Fibroblast of skin of back (primary cell): ENCODE measurements at regions not wholly inside any gene's neighbourhood (a gene's known extent, or its start where the extent isn't known, plus 50 kb on each side); places are given as distances from the start of the nearest gene placed in this dataset.

Source experiments
- DNase-seq: peaks from one replicate; pipeline ENCODE4 v3.0.0-alpha.2; 2013

DNA sequence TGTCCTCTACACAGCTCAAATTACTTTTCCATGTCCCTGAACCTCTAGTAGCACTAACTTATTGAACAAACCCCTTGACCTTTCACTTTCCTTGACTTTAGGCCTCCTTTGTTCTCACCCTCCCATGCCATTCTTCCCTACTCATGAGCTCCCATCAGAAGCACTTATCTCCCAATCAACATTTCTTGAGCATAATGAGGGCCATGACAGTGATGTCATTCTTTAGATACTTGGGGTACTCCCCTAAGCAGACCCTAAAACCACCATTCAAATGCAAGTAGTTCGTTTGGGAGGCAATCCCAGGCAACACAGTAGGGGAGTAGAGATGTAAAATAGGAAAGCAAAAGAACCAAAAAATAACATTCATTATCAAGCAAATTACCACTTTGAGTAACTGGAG lies 115.9 kb upstream of the ARHGAP28 start:
- DNase-seq, result no peak

DNA sequence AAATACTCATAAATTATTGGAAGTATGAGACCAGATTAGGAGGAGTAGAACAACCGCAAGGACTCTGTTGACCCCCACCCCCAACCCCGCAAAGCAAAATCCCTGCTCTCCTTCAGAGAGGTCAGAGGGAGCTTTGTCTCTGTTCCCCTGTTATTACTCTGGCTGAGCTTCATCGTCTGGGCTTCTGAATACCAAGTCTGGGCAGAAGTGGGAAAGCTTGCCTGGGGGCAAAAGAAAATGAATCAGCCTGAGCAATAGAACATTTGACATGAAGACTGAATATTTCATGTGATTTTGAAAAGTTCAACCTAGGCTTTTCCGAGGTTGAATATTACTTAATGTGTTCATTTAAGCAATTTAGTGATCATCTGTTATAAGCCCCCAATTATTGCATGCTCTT lies 114.6 kb upstream of the ARHGAP28 start:
- no peak for DNase-seq

- DNase-seq, result no peak
Observed at GRCh38 chr18:6616981-6617380, 112.5 kb upstream of the ARHGAP28 start.

- no peak for DNase-seq
Observed at GRCh38 chr18:6621437-6621836, 108.1 kb upstream of the ARHGAP28 start.

DNA sequence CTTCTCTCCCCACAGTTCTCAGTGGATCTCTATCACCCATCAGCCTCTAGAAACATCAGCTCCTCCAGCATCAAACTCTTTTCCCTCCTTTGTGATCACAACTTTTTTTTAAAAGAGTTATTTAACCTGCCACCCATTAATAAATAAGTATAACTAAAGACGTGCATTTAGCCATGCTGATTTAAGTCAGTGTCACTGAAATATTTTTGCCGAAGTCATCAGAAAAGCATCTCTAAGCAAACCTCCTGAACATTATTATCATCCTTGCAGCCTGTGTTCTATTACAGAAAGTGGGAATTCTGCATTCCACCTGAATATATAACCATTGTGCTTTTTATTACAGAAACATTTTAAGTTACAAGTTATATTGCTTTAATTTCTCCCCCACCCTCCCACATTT lies 106.2 kb upstream of the ARHGAP28 start:
- DNase-seq, result no peak

GRCh38 chr18:6624271-6624660 lies 105.2 kb upstream of the ARHGAP28 start:
- DNase-seq, result peak; percentile 87

GRCh38 chr18:6624661-6625311 lies 104.7 kb upstream of the ARHGAP28 start:
- DNase-seq, result peak; percentile 82

GRCh38 chr18:6625481-6625880 lies 104.0 kb upstream of the ARHGAP28 start:
- no peak for DNase-seq

GRCh38 chr18:6626457-6626856 lies 103.1 kb upstream of the ARHGAP28 start:
- no peak for DNase-seq

DNA sequence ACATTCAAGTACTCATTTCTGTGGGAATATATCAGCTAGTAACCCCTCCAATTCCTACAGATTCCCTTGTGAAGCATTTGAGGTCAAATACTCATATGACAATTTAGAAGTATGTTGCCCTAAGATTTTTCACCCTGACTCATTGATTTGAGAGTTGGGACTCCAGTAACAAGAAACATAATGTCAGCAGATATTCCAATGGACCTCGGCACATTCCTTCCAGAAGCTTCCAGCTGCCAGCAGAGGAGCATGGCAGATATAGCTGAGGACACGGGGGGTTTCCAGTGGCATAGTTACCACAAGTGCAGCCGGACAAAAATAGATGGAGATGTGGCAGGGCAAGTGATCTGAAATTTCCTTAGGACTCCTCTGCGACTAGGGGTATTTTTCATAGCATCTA lies 101.9 kb upstream of the ARHGAP28 start:
- peak; percentile 92 for DNase-seq

DNA sequence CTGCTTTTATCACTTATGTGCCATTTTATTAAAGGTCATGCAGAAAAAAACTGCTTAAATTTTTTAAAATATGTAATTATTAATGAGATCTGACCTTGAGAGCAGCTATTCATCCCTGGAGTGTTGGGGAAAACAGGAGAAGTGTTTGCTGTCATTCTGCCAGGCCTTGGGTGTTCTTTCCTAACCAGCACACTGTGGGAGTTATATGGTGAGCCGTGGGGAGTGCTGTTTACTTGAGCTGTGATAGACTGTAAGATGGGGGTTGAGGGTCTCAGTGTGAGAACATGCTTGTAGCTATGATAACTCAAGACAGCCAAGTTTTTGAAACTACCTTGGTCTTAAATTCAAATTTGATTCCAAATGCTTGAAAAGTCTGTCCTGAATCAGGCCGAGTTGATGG lies 101.3 kb upstream of the ARHGAP28 start:
- peak; percentile 23 for DNase-seq

GRCh38 chr18:6629635-6630140 lies 99.8 kb upstream of the ARHGAP28 start:
- DNase-seq, result peak; percentile 76

GRCh38 chr18:6633310-6633709 lies 96.2 kb upstream of the ARHGAP28 start:
- DNase-seq, result no peak

- DNase-seq, result no peak
Observed at GRCh38 chr18:6636091-6636490, 93.4 kb upstream of the ARHGAP28 start.

DNA sequence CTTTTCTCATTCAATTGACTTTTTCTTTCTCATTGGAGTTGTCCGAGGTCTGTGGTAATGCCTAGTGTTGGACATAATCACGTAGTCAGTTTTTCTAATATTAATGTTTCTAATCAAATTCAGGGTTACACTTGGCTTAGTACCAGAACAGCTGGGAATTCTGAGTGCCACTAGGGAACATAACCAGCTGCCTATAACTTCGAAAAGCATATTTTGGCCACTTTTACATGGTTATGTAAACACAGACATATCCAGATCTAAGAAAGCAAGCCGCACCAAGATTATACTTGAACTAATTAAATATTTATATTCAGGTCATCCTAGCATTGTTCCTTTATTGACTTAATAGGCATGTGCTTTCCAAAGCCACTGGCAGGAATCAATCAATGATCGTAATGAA lies 91.1 kb upstream of the ARHGAP28 start:
- DNase-seq, result no peak

- no peak for DNase-seq
Observed at GRCh38 chr18:6639305-6639704, 90.2 kb upstream of the ARHGAP28 start.

DNA sequence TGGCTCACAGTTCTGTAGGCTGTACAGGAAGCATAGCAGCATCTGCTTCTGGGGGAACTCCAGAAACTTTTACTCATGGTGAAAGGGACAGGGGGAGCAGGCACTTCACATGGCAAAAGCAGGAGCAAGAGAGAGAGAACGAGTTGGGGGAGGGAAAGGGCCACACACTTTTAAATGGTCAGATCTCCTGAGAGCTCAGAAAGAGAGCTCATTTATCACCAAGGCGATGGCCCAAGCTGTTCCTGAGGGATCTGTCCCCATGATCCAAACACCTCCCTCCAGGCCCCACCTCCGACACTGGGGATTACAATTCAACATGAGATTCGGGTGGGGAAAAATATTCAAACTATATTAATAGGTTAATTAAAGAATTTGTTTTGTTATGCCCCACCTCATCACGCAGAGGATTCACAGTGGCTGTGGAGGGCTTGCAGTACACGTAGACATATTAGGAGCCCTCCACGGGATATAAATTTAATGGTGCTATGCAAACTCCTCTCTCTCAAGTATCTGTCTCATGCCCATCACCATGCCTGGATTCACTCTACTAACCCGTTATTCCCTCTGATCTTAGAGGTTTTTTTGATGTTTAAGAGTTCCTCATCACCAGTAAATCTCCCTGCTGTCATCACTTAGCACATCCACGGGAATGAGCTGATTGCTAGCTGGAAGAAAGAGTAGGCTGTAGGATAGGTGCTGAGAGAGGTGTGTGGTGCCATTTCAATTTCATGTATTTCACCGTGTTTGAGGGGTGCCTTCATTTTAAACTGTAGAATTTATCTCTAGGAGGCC lies 84.5 kb upstream of the ARHGAP28 start:
- DNase-seq, result no peak

DNA sequence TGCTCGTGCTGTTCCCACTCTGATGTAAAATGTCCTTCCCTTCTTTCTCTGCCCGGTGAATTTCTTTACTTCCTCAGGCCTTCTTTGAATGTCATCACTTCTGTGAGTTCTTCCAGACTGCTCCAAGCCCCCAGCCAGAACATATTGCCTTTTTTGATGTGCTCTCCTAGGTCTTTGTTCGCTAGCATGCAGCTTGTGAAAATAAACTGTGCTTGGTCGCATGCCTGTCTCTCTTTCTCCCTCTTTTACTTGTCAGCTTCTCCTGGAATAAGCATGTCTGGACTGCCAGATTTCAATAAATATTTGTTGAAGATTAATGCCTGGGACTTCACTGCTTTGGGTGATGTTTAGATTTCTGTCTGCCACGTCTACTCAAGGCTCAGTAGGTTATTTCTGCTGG lies 82.7 kb upstream of the ARHGAP28 start:
- DNase-seq, result no peak

GRCh38 chr18:6648581-6648980 lies 80.9 kb upstream of the ARHGAP28 start:
- no peak for DNase-seq

DNA sequence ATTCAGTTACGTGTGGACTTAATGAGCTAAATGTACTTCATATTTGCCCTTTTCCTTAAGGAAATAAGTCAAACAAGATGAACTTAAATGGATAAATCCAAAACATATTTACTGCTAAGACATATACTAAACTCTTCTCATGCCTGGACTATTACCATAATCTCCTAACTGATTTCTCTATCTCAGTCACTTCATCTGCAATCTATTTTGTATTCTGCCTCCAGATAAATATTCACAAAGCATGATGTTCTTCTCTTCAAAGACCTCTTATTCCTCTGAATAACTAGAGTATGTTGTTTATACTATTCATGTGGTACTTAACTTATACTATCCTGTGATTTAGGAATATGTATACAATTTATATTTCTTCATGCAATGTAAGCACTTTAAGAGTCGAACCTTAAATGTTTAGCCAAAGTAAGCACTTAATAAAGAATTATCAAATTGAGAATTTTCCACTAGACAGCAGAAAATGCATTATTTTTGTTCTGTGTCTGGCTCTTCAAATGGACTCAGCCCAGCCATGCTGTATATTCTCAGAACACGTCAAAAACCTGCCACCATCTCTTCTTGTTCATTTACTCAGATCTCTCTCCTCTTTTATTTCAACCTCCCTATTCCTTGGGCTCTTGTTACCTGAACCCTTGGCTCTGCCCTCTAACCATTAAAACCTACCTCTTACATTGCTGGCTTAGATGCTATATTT lies 79.9 kb upstream of the ARHGAP28 start:
- no peak for DNase-seq

DNA sequence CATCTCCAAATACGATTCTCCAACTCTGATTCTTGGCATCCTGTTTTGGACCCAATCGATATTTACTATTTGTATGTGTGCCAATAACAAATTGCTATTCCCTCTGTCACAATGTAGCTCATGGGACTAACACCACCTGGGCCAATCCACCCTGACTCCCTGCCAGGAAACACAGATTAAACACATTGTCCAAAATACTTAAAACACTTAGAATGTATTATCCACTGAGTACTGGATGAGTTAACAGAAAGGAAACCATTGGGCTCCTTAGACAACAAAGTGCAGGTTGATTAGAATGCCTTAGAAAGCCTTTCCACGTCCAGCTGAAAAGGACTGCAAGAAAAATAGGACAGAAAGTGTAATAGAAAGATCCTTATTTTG lies 79.4 kb upstream of the ARHGAP28 start:
- DNase-seq, result no peak

- no peak for DNase-seq
Observed at GRCh38 chr18:6650747-6651146, 78.8 kb upstream of the ARHGAP28 start.

GRCh38 chr18:6652098-6652497 lies 77.4 kb upstream of the ARHGAP28 start:
- no peak for DNase-seq

GRCh38 chr18:6653880-6654279 lies 75.6 kb upstream of the ARHGAP28 start:
- no peak for DNase-seq
